HCT116 (cell line): ENCODE measurements at regions not wholly inside any gene's neighbourhood (a gene's known extent, or its start where the extent isn't known, plus 50 kb on each side); places are given as distances from the start of the nearest gene placed in this dataset.

Experiments
- ATAC-seq: fragments of 200-7000 bp; cut with Tn5 transposase; 2 replicates; pipeline ENCODE4 v1.9.1; 2020; ENCODE audit warnings: mild to moderate bottlenecking, moderate library complexity
- BruUV-seq: library from RNA; stranded (reverse); fragments of 400-500 nt; replicated peaks from 2 replicates; lab custom pipeline; 2021; lab: Mats Ljungman, UMichigan
- CTCF ChIA-PET: fragments of 300-600 bp; sonication (Branson Sonifier 250); formaldehyde crosslinking; loops from one replicate; lab custom pipeline; 2021; ENCODE audit warnings: antibody characterized with exemption; lab: Charles Lee
- POLR2A ChIA-PET: fragments of 300-600, 350-600 bp; sonication (Branson Sonifier 250); formaldehyde crosslinking; loops from one replicate; lab custom pipeline; 2021; ENCODE audit warnings: antibody characterized with exemption; lab: Charles Lee
- RAD21 ChIA-PET, 2 experiments: fragments of 300-600 bp; sonication (Branson Sonifier 250); formaldehyde crosslinking; loops; one replicate each; lab custom pipeline; 2023; ENCODE audit warnings: low total read pairs in 2 of 2; ENCODE audit not compliant: uncharacterized antibody in 2 of 2, unreplicated experiment in 2 of 2, low non-redundant PET in 1 of 2; lab: Charles Lee
- DNase-seq: peaks from one replicate; pipeline ENCODE4 v3.0.0-alpha.2; 2010; ENCODE audit warnings: low read depth, low spot score
- H2AFZ ChIP-seq: fragments of 200-600 bp; shearing (Covaris generic), sonication (generic); 2 replicates; pipeline ENCODE4 v1.6.1; 2017; ENCODE audit warnings: low read depth, mixed run types, mixed read lengths, antibody characterized with exemption, low read length; ENCODE audit not compliant: poor library complexity, severe bottlenecking
- H3K27ac ChIP-seq: 2 replicates; pipeline ENCODE4 v1.5.1; 2012; ENCODE audit warnings: low read depth, low read length
- H3K27me3 ChIP-seq: fragments of 200-600 bp; sonication (generic); 2 replicates; pipeline ENCODE4 v1.6.1; 2016; ENCODE audit warnings: mixed run types, low read length, mixed read lengths; ENCODE audit not compliant: insufficient read depth
- H3K36me3 ChIP-seq, 2 experiments: fragments of 200-500 bp in 1 of 2; fragments of 200-600 bp in 1 of 2; sonication (Bioruptor generic) in 1 of 2; sonication (generic) in 1 of 2; 2 replicates each; pipeline versions ENCODE4 v1.5.1 to v1.6.1; 2014 to 2016; ENCODE audit warnings: low read length in 2 of 2, inconsistent platforms in 1 of 2, mixed read lengths in 1 of 2, mixed run types in 1 of 2; ENCODE audit not compliant: insufficient read depth in 2 of 2, control insufficient read depth in 1 of 2
- H3K4me1 ChIP-seq, 2 experiments: fragments of 200-600 bp in 1 of 2; sonication (generic) in 1 of 2; 2 replicates each; pipeline versions ENCODE4 v1.5.1 to v1.6.1; 2012 to 2017; ENCODE audit warnings: low read length in 2 of 2, inconsistent platforms in 1 of 2, mild to moderate bottlenecking in 1 of 2, mixed read lengths in 1 of 2, mixed run types in 1 of 2, moderate library complexity in 1 of 2; ENCODE audit not compliant: insufficient read depth in 2 of 2, control insufficient read depth in 1 of 2
- H3K4me2 ChIP-seq: fragments of 200-600 bp; sonication (generic); 2 replicates; pipeline ENCODE4 v1.6.1; 2017; ENCODE audit warnings: mixed run types, low read length, mixed read lengths
- H3K4me3 ChIP-seq, 2 experiments: fragments of 200-600 bp in 1 of 2; sonication (generic) in 1 of 2; replicated peaks in 1 of 2; 2 replicates each; pipeline ENCODE4 v1.5.1; 2011 to 2016; ENCODE audit warnings: low read length in 2 of 2, control low read depth in 1 of 2, low read depth in 1 of 2, mild to moderate bottlenecking in 1 of 2, mixed read lengths in 1 of 2, mixed run types in 1 of 2
- H3K79me2 ChIP-seq: fragments of 200-600 bp; sonication (generic); 2 replicates; pipeline ENCODE4 v1.6.1; 2017; ENCODE audit warnings: mild to moderate bottlenecking, mixed run types, low read length, moderate library complexity, mixed read lengths; ENCODE audit not compliant: insufficient read depth
- H3K9ac ChIP-seq: fragments of 200-600 bp; sonication (generic); 2 replicates; pipeline ENCODE4 v1.6.1; 2016; ENCODE audit warnings: low read length, mixed read lengths
- H3K9me2 ChIP-seq: fragments of 200-600 bp; sonication (generic), shearing (Covaris generic); 2 replicates; pipeline ENCODE4 v1.6.1; 2017; ENCODE audit warnings: mixed run types, mild to moderate bottlenecking, moderate library complexity; ENCODE audit not compliant: insufficient read depth
- H3K9me3 ChIP-seq, 2 experiments: fragments of 200-500 bp in 1 of 2; fragments of 200-600 bp in 1 of 2; sonication (Bioruptor generic) in 1 of 2; sonication (generic) in 1 of 2; 2 replicates each; pipeline ENCODE4 v1.6.1; 2014 to 2017; ENCODE audit warnings: low read length in 2 of 2, mixed read lengths in 2 of 2, inconsistent platforms in 1 of 2, low read depth in 1 of 2, mild to moderate bottlenecking in 1 of 2, mixed run types in 1 of 2, moderate library complexity in 1 of 2; ENCODE audit not compliant: control insufficient read depth in 1 of 2, insufficient read depth in 1 of 2
- H4K20me1 ChIP-seq: fragments of 200-600 bp; sonication (generic), shearing (Covaris generic); 2 replicates; pipeline ENCODE4 v1.6.1; 2017; ENCODE audit warnings: mixed run types, mild to moderate bottlenecking, moderate library complexity; ENCODE audit not compliant: insufficient read depth
- CEBPB ChIP-seq: IDR thresholded peaks from 2 replicates; pipeline ENCODE4 v1.6.1; 2012; ENCODE audit warnings: low read depth
- ELF1 ChIP-seq: IDR thresholded peaks from 2 replicates; pipeline ENCODE4 v1.6.1; 2012; ENCODE audit warnings: low read depth, borderline replicate concordance
- EZH2 ChIP-seq: fragments of 200-600 bp; sonication (generic); IDR thresholded peaks from 2 replicates; pipeline ENCODE4 v1.6.1; 2017; ENCODE audit warnings: antibody characterized with exemption, mixed run types
- MAX ChIP-seq: IDR thresholded peaks from 2 replicates; pipeline ENCODE4 v1.6.1; 2012
- RAD21 ChIP-seq: IDR thresholded peaks from 2 replicates; pipeline ENCODE4 v1.6.1; 2012; ENCODE audit warnings: low read depth, mild to moderate bottlenecking
- REST ChIP-seq: IDR thresholded peaks from 2 replicates; pipeline ENCODE4 v1.6.1; 2012; ENCODE audit warnings: low read depth
- SIN3A ChIP-seq: IDR thresholded peaks from 2 replicates; pipeline ENCODE4 v1.6.1; 2012; ENCODE audit warnings: low read depth
- SP1 ChIP-seq: IDR thresholded peaks from 2 replicates; pipeline ENCODE4 v1.6.1; 2012; ENCODE audit warnings: low read depth
- ZFX ChIP-seq: fragments of 450-650 bp; IDR thresholded peaks from 2 replicates; pipeline ENCODE4 v1.6.1; 2017
- intact Hi-C: fragments of 100-400 bp; cut with micrococcal nuclease; formaldehyde crosslinking; loops from 2 replicates; pipeline ENCODE4 v1.10.0; 2022

DNA sequence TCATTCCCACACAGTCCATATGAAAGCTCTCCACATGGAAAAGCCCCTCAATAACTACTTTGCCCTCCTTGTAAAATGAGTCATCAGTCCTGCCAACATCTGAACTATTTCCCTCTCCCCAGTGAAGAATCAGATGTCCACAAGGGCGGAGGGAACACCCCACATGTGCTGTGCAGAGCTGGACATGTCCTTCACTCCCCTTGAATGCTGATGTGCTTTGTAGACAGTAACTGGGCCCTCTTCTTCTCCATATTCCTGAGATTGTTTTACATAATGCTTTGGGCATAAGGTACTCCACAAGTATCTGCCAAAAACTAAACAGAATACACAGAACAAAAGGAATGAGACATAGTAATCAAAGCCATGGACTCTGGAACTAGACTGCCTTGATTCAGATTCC is 879.4 kb downstream of the BCL11A start:
- Histone ChIP-seq H3K36me3 (no peaks in the 10 kb centered on the region), H3K9ac (no peak overlapping the region), H2AFZ (no peak overlapping the region), H3K27ac (no peak overlapping the region), H3K9me3 (peaks cover 0 to 3% of the 10 kb centered on the region in 2 experiments; a peak in 1 of 4 replicates), H3K4me3 (no peak overlapping the region), H3K9me2 (no peaks in the 10 kb centered on the region), H3K4me1 (no peaks in the 10 kb centered on the region), H3K79me2 (no peaks in the 10 kb centered on the region), H3K4me2 (no peak overlapping the region), H4K20me1 (no peaks in the 10 kb centered on the region), H3K27me3 (no peaks in the 10 kb centered on the region)
- CTCF ChIA-PET, result no interaction called here
- ATAC-seq (no peak), DNase-seq (no peak)
- TF ChIP-seq RAD21 (no peak), ELF1 (no peak), SIN3A (no peak), CEBPB (no peak), ZFX (no peak), REST (no peak), EZH2 (no peak), MAX (no peak), SP1 (no peak)
- BruUV-seq, result no TSS peak
- intact Hi-C loops, result no loop called here
- RAD21 ChIA-PET, result no interaction called here
- POLR2A ChIA-PET, result no interaction called here
